ENCODE measurements at regions not wholly inside any gene's neighbourhood (a gene's known extent, or its start where the extent isn't known, plus 50 kb on each side); places are given as distances from the start of the nearest gene placed in this dataset.
"Not testable (repeated sequence)": the region's sequence is repeated elsewhere in the genome, so short reads cannot be mapped to it uniquely, and the experiment has no call there.

- Mint-ChIP-seq H3K4me3 (no peak overlapping the region), H3K36me3 (ENCODE audit: low read depth) (no peaks in the 10 kb centered on the region), H3K27me3 (no peaks in the 10 kb centered on the region), H3K4me1 (no peaks in the 10 kb centered on the region), H3K27ac (no peak overlapping the region), H3K9me3 (peaks cover 8% of the 10 kb centered on the region)
- no peak for ATAC-seq (replicated peaks)
Measured at GRCh38 chr5:3451961-3452360, 143.7 kb upstream of the IRX1 start.

- Mint-ChIP-seq H3K4me1 (no peaks in the 10 kb centered on the region), H3K4me3 (no peak overlapping the region), H3K27ac (no peak overlapping the region), H3K9me3 (peaks cover 8% of the 10 kb centered on the region), H3K36me3 (ENCODE audit: low read depth) (no peaks in the 10 kb centered on the region), H3K27me3 (no peaks in the 10 kb centered on the region)
- ATAC-seq (replicated peaks) = no peak
Measured at GRCh38 chr5:3449481-3449880, 146.2 kb upstream of the IRX1 start.

- Mint-ChIP-seq H3K9me3 (peaks cover 4% of the 10 kb centered on the region), H3K4me3 (no peak overlapping the region), H3K36me3 (ENCODE audit: low read depth) (no peaks in the 10 kb centered on the region), H3K27me3 (no peaks in the 10 kb centered on the region), H3K4me1 (no peaks in the 10 kb centered on the region), H3K27ac (no peak overlapping the region)
- no peak for ATAC-seq (replicated peaks)
Measured at GRCh38 chr5:3446410-3446809, 149.2 kb upstream of the IRX1 start.

DNA sequence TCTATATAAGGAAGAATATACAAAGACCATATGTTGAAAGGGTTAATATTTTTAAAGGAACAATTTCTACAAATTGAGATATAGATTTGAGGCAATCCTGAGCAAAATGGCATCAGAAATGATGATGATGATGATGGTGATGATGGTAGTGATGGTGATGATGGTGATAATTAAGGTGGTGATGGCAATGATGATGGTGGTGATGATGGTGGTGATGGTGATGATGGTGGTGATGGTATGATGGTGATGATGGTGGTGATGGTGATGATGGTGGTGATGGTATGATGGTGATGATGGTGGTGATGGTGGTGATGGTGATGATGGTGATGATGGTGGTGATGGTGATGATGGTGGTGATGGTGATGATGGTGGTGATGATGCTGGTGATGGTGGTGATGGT lies 150.1 kb upstream of the IRX1 start:
- H3K9me3 Mint-ChIP-seq; H3K4me3 Mint-ChIP-seq; H3K27me3 Mint-ChIP-seq; H3K4me1 Mint-ChIP-seq; H3K27ac Mint-ChIP-seq; H3K36me3 Mint-ChIP-seq (ENCODE audit: low read depth); ATAC-seq (replicated peaks): not testable (repeated sequence)

- Mint-ChIP-seq H3K9me3 (no peaks in the 10 kb centered on the region), H3K36me3 (ENCODE audit: low read depth) (no peaks in the 10 kb centered on the region), H3K27ac (no peak overlapping the region), H3K4me3 (no peak overlapping the region), H3K27me3 (no peaks in the 10 kb centered on the region), H3K4me1 (no peaks in the 10 kb centered on the region)
- ATAC-seq (replicated peaks) = no peak
Measured at GRCh38 chr5:3432135-3432534, 163.5 kb upstream of the IRX1 start.

GRCh38 chr5:3430691-3431090 lies 164.9 kb upstream of the IRX1 start:
- H3K27ac Mint-ChIP-seq = no peak overlapping the region
- no peaks in the 10 kb centered on the region for H3K36me3 Mint-ChIP-seq (ENCODE audit: low read depth)
- no peaks in the 10 kb centered on the region for H3K27me3 Mint-ChIP-seq
- no peaks in the 10 kb centered on the region for H3K4me1 Mint-ChIP-seq
- H3K9me3 Mint-ChIP-seq = no peaks in the 10 kb centered on the region
- ATAC-seq (replicated peaks) = no peak
- H3K4me3 Mint-ChIP-seq = no peak overlapping the region

- ATAC-seq (replicated peaks) = no peak
- Mint-ChIP-seq H3K4me1 (no peaks in the 10 kb centered on the region), H3K27me3 (no peaks in the 10 kb centered on the region)
Measured at GRCh38 chr5:3429962-3430361, 165.7 kb upstream of the IRX1 start.

DNA sequence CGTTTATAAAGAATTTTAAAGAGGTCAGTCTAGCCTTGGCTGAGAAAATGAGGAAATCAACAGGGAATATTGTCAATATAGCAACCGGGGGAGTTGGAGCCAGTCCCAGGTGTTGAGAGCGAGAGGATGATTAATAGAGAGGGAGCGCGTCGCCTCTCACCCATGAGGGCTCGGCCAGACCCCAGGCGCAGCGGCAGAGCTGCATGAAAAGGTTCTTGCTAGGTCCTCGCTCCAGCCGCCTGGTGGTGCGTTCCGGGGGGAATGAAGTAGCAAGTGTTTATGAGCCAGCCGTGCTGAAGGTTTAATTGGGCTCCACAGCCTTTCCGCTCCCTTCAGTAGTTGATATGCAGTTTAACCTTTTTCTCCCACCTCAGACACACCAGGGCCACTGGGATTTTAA lies 167.3 kb upstream of the IRX1 start:
- Mint-ChIP-seq H3K36me3 (ENCODE audit: low read depth) (no peaks in the 10 kb centered on the region), H3K9me3 (peaks cover 4% of the 10 kb centered on the region), H3K4me1 (no peaks in the 10 kb centered on the region), H3K27ac (no peak overlapping the region), H3K27me3 (no peaks in the 10 kb centered on the region), H3K4me3 (no peak overlapping the region)
- ATAC-seq (replicated peaks) = no peak

More at GRCh38 chr5:3429962-3430361, 165.7 kb upstream of the IRX1 start:
- H3K36me3 Mint-ChIP-seq (ENCODE audit: low read depth) = no peaks in the 10 kb centered on the region
- H3K4me3 Mint-ChIP-seq = no peak overlapping the region
- no peaks in the 10 kb centered on the region for H3K9me3 Mint-ChIP-seq
- H3K27ac Mint-ChIP-seq = no peak overlapping the region

DNA sequence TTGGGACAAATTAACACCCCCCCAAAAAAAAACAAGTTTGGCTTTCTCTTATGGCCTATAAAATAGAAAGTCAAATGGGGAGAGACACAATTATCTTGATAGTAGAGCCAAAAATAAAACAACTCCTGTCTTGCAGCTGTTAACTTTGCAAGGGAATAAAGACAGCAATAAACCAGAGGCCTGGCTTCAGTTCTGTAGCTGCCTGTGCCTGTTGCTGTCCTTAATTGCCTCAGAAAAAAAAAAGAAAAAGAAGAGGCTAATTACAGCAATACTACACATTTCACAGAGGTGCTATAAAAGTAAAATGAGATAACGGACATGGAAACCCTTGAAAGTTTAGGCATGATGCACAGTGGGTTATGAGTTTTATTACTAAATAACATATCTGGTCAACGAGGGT lies 170.7 kb upstream of the IRX1 start:
- peaks cover 14% of the 10 kb centered on the region for H3K9me3 Mint-ChIP-seq
- no peaks in the 10 kb centered on the region for H3K36me3 Mint-ChIP-seq (ENCODE audit: low read depth)
- ATAC-seq (replicated peaks) = no peak

DNA sequence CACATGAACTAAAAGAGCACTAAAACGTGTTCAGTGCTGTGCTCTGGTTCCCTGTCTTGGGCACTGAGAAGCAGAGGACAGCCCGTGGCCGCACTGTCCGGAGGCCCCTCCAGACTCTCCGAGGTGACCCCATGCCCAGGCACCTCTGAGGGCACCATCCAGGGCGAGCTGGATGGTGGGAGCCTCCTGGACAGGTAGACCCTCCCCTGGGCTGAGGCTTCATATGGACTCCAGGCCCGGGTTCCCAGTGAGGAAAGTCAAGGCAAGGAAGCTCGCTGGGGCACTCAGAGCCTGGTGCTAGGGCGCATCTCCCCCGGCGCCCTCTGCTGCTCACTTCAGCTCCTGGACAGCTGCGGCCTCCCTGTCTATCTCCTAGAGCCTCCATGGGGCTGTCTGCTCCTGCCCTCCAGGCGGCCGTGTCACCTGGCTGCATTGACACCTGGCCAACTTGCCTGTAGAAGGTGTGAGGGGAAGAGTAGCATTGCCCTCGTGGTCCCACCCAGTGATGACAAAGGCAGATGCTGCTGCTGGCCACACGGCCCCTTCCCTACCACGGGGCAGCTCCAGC lies 178.2 kb upstream of the IRX1 start:
- Mint-ChIP-seq H3K4me3 (no peak overlapping the region), H3K4me1 (no peaks in the 10 kb centered on the region), H3K9me3 (peaks cover 13% of the 10 kb centered on the region), H3K27ac (no peak overlapping the region), H3K36me3 (ENCODE audit: low read depth) (no peaks in the 10 kb centered on the region), H3K27me3 (no peaks in the 10 kb centered on the region)
- ATAC-seq (replicated peaks) = no peak

More for the DNA sequence above, 170.7 kb upstream of the IRX1 start:
- Mint-ChIP-seq H3K27me3 (no peaks in the 10 kb centered on the region), H3K27ac (no peak overlapping the region), H3K4me1 (no peaks in the 10 kb centered on the region), H3K4me3 (no peak overlapping the region)

- no peaks in the 10 kb centered on the region for H3K27me3 Mint-ChIP-seq
- H3K27ac Mint-ChIP-seq = no peak overlapping the region
- H3K9me3 Mint-ChIP-seq = peaks cover 17% of the 10 kb centered on the region
- no peak overlapping the region for H3K4me3 Mint-ChIP-seq
- no peak for ATAC-seq (replicated peaks)
- no peaks in the 10 kb centered on the region for H3K36me3 Mint-ChIP-seq (ENCODE audit: low read depth)
- H3K4me1 Mint-ChIP-seq = peaks cover 4% of the 10 kb centered on the region
Measured at GRCh38 chr5:3414371-3414770, 181.3 kb upstream of the IRX1 start.

DNA sequence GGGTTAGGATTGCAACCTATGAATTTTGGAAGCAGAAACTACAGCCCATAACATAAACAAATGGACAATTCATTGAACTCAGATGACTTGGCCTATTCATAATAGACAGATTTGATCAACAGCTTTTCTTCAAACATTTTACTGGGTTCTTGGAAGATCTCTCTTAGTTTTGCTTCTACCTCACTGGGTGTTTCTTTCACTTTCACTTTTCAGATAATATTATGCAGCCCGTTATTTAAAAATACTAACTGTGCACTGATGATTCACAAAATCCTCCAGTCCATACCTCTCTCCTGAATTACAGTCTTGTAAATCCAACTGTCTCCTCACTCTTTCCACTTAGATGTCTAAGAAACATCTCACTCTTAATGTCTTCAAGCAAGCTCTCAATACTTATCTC lies 183.5 kb upstream of the IRX1 start:
- Mint-ChIP-seq H3K4me1 (peaks cover 4% of the 10 kb centered on the region), H3K27me3 (no peaks in the 10 kb centered on the region), H3K36me3 (ENCODE audit: low read depth) (no peaks in the 10 kb centered on the region), H3K27ac (no peak overlapping the region), H3K4me3 (no peak overlapping the region), H3K9me3 (peaks cover 17% of the 10 kb centered on the region)
- no peak for ATAC-seq (replicated peaks)

DNA sequence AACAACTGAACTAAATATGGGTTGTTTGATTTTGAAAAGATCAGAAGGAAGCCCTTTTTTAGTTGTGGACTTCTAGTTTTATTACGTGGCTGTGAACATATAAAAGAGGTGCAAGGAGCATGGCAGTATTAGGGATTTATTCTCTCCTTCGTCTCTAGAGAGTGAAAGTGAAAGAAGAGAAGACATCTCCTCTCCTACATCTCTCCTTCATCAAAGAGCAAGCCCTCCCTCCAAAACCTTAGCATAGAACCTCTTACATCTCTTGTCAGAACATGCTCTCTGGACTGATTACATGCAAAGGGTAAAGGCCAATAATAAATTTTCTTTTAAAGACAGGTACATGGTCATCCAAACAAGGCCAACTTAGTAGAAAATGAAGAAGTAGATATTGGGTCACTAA lies 184.3 kb upstream of the IRX1 start:
- Mint-ChIP-seq H3K36me3 (ENCODE audit: low read depth) (no peaks in the 10 kb centered on the region), H3K4me1 (peaks cover 4% of the 10 kb centered on the region), H3K9me3 (peaks cover 22% of the 10 kb centered on the region), H3K4me3 (no peak overlapping the region), H3K27ac (no peak overlapping the region), H3K27me3 (no peaks in the 10 kb centered on the region)
- no peak for ATAC-seq (replicated peaks)

GRCh38 chr5:3401635-3402034 lies 194.0 kb upstream of the IRX1 start:
- no peak overlapping the region for H3K27ac Mint-ChIP-seq
- no peak for ATAC-seq (replicated peaks)
- no peaks in the 10 kb centered on the region for H3K36me3 Mint-ChIP-seq (ENCODE audit: low read depth)
- H3K9me3 Mint-ChIP-seq = peaks cover 15% of the 10 kb centered on the region
- no peak overlapping the region for H3K4me3 Mint-ChIP-seq
- H3K4me1 Mint-ChIP-seq = no peaks in the 10 kb centered on the region
- H3K27me3 Mint-ChIP-seq = no peaks in the 10 kb centered on the region

- Mint-ChIP-seq H3K4me1 (no peaks in the 10 kb centered on the region), H3K27ac (no peak overlapping the region), H3K4me3 (no peak overlapping the region), H3K27me3 (no peaks in the 10 kb centered on the region), H3K36me3 (ENCODE audit: low read depth) (no peaks in the 10 kb centered on the region), H3K9me3 (peaks cover 14% of the 10 kb centered on the region)
- ATAC-seq (replicated peaks) = no peak
Measured at GRCh38 chr5:3400659-3401058, 195.0 kb upstream of the IRX1 start.
